IPS-18c (cell line): ENCODE measurements at regions not wholly inside any gene's neighbourhood (a gene's known extent, or its start where the extent isn't known, plus 50 kb on each side); places are given as distances from the start of the nearest gene placed in this dataset.

Source experiments
- H3K4me3 ChIP-seq: 2 replicates; pipeline ENCODE4 v1.7.0; 2013; ENCODE audit warnings: low read depth, mild to moderate bottlenecking, low read length, moderate library complexity; ENCODE audit not compliant: insufficient read depth
- H3K9me3 ChIP-seq: one replicate; pipeline ENCODE4 v1.6.1; 2013; ENCODE audit warnings: mild to moderate bottlenecking, low read length, moderate library complexity; ENCODE audit not compliant: control insufficient read depth, insufficient read depth

GRCh38 chr9:113687107-113687679 is 188.9 kb upstream of the ZNF618 start:
- H3K9me3 ChIP-seq = no peaks in the 10 kb centered on the region
- H3K4me3 ChIP-seq = peak overlapping the region; percentile 62

- Histone ChIP-seq H3K9me3 (no peaks in the 10 kb centered on the region), H3K4me3 (peak overlapping the region; percentile 62)
Observed at GRCh38 chr9:113687680-113688371, 188.3 kb upstream of the ZNF618 start.

- Histone ChIP-seq H3K4me3 (no peak overlapping the region), H3K9me3 (no peaks in the 10 kb centered on the region)
Observed at GRCh38 chr9:113690055-113690740, 185.9 kb upstream of the ZNF618 start.

- Histone ChIP-seq H3K4me3 (no peak overlapping the region), H3K9me3 (peaks cover 3% of the 10 kb centered on the region)
Observed at GRCh38 chr9:113692256-113692655, 183.9 kb upstream of the ZNF618 start.

GRCh38 chr9:113694912-113695311 is 181.2 kb upstream of the ZNF618 start:
- Histone ChIP-seq H3K4me3 (no peak overlapping the region), H3K9me3 (peaks cover 3% of the 10 kb centered on the region)

GRCh38 chr9:113695440-113695851 is 180.7 kb upstream of the ZNF618 start:
- H3K4me3 ChIP-seq = no peak overlapping the region
- H3K9me3 ChIP-seq = peaks cover 3% of the 10 kb centered on the region

- peaks cover 3% of the 10 kb centered on the region for H3K9me3 ChIP-seq
Observed at GRCh38 chr9:113695901-113696300, 180.2 kb upstream of the ZNF618 start.

GRCh38 chr9:113701774-113702755 is 174.0 kb upstream of the ZNF618 start:
- H3K4me3 ChIP-seq = no peak overlapping the region
- H3K9me3 ChIP-seq = peaks cover 2% of the 10 kb centered on the region

More at GRCh38 chr9:113695901-113696300, 180.2 kb upstream of the ZNF618 start:
- no peak overlapping the region for H3K4me3 ChIP-seq

GRCh38 chr9:113705306-113705927 is 170.7 kb upstream of the ZNF618 start:
- peaks cover 4% of the 10 kb centered on the region for H3K9me3 ChIP-seq
- no peak overlapping the region for H3K4me3 ChIP-seq

GRCh38 chr9:113705928-113706519 is 170.1 kb upstream of the ZNF618 start:
- Histone ChIP-seq H3K9me3 (peaks cover 4% of the 10 kb centered on the region), H3K4me3 (no peak overlapping the region)

GRCh38 chr9:113707953-113708695 is 168.0 kb upstream of the ZNF618 start:
- Histone ChIP-seq H3K4me3 (no peak overlapping the region), H3K9me3 (peaks cover 4% of the 10 kb centered on the region)

- Histone ChIP-seq H3K9me3 (peaks cover 4% of the 10 kb centered on the region), H3K4me3 (no peak overlapping the region)
Observed at GRCh38 chr9:113708821-113709713, 167.0 kb upstream of the ZNF618 start.

- Histone ChIP-seq H3K4me3 (no peak overlapping the region), H3K9me3 (peaks cover 4% of the 10 kb centered on the region)
Observed at GRCh38 chr9:113709721-113710120, 166.4 kb upstream of the ZNF618 start.

GRCh38 chr9:113711251-113711650 is 164.9 kb upstream of the ZNF618 start:
- Histone ChIP-seq H3K4me3 (no peak overlapping the region), H3K9me3 (peaks cover 4% of the 10 kb centered on the region)

- H3K4me3 ChIP-seq = no peak overlapping the region
- peaks cover 4% of the 10 kb centered on the region for H3K9me3 ChIP-seq
Observed at GRCh38 chr9:113712053-113712452, 164.1 kb upstream of the ZNF618 start.
